ENCODE measurements at regions not wholly inside any gene's neighbourhood (a gene's known extent, or its start where the extent isn't known, plus 50 kb on each side); places are given as distances from the start of the nearest gene placed in this dataset.

- DNase-seq, result no peak
Observed at GRCh38 chr10:47107007-47107747, 192.8 kb upstream of the GDF10 start.

- DNase-seq, result no peak
Observed at GRCh38 chr10:47109906-47110305, 190.1 kb upstream of the GDF10 start.

- DNase-seq, result no peak
Observed at GRCh38 chr10:47111329-47111862, 188.6 kb upstream of the GDF10 start.

GRCh38 chr10:47112612-47113011 lies 187.4 kb upstream of the GDF10 start:
- DNase-seq, result no peak

GRCh38 chr10:47113907-47114500 lies 186.0 kb upstream of the GDF10 start:
- no peak for DNase-seq

GRCh38 chr10:47114680-47115186 lies 185.3 kb upstream of the GDF10 start:
- DNase-seq, result no peak

- no peak for DNase-seq
Observed at GRCh38 chr10:47115322-47115721, 184.7 kb upstream of the GDF10 start.

GRCh38 chr10:47116445-47116844 lies 183.6 kb upstream of the GDF10 start:
- no peak for DNase-seq

GRCh38 chr10:47118326-47118725 lies 181.7 kb upstream of the GDF10 start:
- no peak for DNase-seq

GRCh38 chr10:47121336-47121735 lies 178.7 kb upstream of the GDF10 start:
- no peak for DNase-seq

GRCh38 chr10:47123716-47124288 lies 176.2 kb upstream of the GDF10 start:
- DNase-seq, result no peak

GRCh38 chr10:47127188-47127785 lies 172.7 kb upstream of the GDF10 start:
- DNase-seq, result no peak

- DNase-seq, result no peak
Observed at GRCh38 chr10:47130491-47130890, 169.5 kb upstream of the GDF10 start.

GRCh38 chr10:47133871-47134570 lies 166.0 kb upstream of the GDF10 start:
- DNase-seq, result no peak

GRCh38 chr10:47136866-47137265 lies 163.1 kb upstream of the GDF10 start:
- no peak for DNase-seq

GRCh38 chr10:47137311-47137851 lies 162.6 kb upstream of the GDF10 start:
- DNase-seq, result no peak

- DNase-seq, result no peak
Observed at GRCh38 chr10:47139121-47139520, 160.9 kb upstream of the GDF10 start.

GRCh38 chr10:47140761-47141348 lies 159.1 kb upstream of the GDF10 start:
- DNase-seq, result no peak

GRCh38 chr10:47141349-47141748 lies 158.6 kb upstream of the GDF10 start:
- DNase-seq, result no peak

- DNase-seq, result no peak
Observed at GRCh38 chr10:47143072-47143471, 156.9 kb upstream of the GDF10 start.

- DNase-seq, result no peak
Observed at GRCh38 chr10:47143473-47143872, 156.5 kb upstream of the GDF10 start.

- no peak for DNase-seq
Observed at GRCh38 chr10:47144525-47144924, 155.5 kb upstream of the GDF10 start.
